Left hindlimb (tissue), 1 donor: ENCODE measurements at regions not wholly inside any gene's neighbourhood (a gene's known extent, or its start where the extent isn't known, plus 50 kb on each side); places are given as distances from the start of the nearest gene placed in this dataset.

ENCODE experiments used
- DNase-seq: peaks from one replicate; pipeline ENCODE4 v3.0.0-alpha.2; 2018

GRCh38 chr2:207257251-207258250 lies 91.8 kb upstream of the KLF7 start:
- no peak for DNase-seq

GRCh38 chr2:207258263-207258991 lies 92.7 kb upstream of the KLF7 start:
- DNase-seq: no peak

GRCh38 chr2:207260021-207260420 lies 94.3 kb upstream of the KLF7 start:
- DNase-seq: no peak

GRCh38 chr2:207260947-207261346 lies 95.2 kb upstream of the KLF7 start:
- DNase-seq: no peak

- no peak for DNase-seq
Observed at GRCh38 chr2:207264310-207264709, 98.6 kb upstream of the KLF7 start.

GRCh38 chr2:207265332-207265731 lies 99.6 kb upstream of the KLF7 start:
- no peak for DNase-seq

GRCh38 chr2:207265869-207266268 lies 100.1 kb upstream of the KLF7 start:
- DNase-seq: no peak

GRCh38 chr2:207266648-207267047 lies 100.9 kb upstream of the KLF7 start:
- no peak for DNase-seq

- DNase-seq: no peak
Observed at GRCh38 chr2:207269038-207269437, 103.3 kb upstream of the KLF7 start.

- no peak for DNase-seq
Observed at GRCh38 chr2:207274530-207275189, 108.9 kb upstream of the KLF7 start.

GRCh38 chr2:207275779-207276178 lies 110.0 kb upstream of the KLF7 start:
- no peak for DNase-seq

GRCh38 chr2:207276248-207276647 lies 110.5 kb upstream of the KLF7 start:
- DNase-seq: no peak

GRCh38 chr2:207276858-207277257 lies 111.1 kb upstream of the KLF7 start:
- DNase-seq: no peak

GRCh38 chr2:207279520-207279919 lies 113.8 kb upstream of the KLF7 start:
- no peak for DNase-seq

- DNase-seq: no peak
Observed at GRCh38 chr2:207281436-207281835, 115.7 kb upstream of the KLF7 start.

GRCh38 chr2:207282916-207283315 lies 117.2 kb upstream of the KLF7 start:
- DNase-seq: no peak

- no peak for DNase-seq
Observed at GRCh38 chr2:207283356-207283755, 117.6 kb upstream of the KLF7 start.

GRCh38 chr2:207284556-207285472 lies 119.1 kb upstream of the KLF7 start:
- no peak for DNase-seq

- no peak for DNase-seq
Observed at GRCh38 chr2:207285473-207285815, 119.7 kb upstream of the KLF7 start.

GRCh38 chr2:207286106-207286505 lies 120.4 kb upstream of the KLF7 start:
- no peak for DNase-seq

GRCh38 chr2:207288628-207289027 lies 122.9 kb upstream of the KLF7 start:
- DNase-seq: no peak

- no peak for DNase-seq
Observed at GRCh38 chr2:207289295-207290018, 123.7 kb upstream of the KLF7 start.
